GM21576 (cell line): ENCODE measurements at regions not wholly inside any gene's neighbourhood (a gene's known extent, or its start where the extent isn't known, plus 50 kb on each side); places are given as distances from the start of the nearest gene placed in this dataset.

Source experiments
- ATAC-seq: cut with Tn5 transposase; IDR thresholded peaks from one replicate; pipeline ENCODE4 v1.9.1; 2021; ENCODE audit warnings: mild to moderate bottlenecking, moderate library complexity; ENCODE audit not compliant: unreplicated experiment

DNA sequence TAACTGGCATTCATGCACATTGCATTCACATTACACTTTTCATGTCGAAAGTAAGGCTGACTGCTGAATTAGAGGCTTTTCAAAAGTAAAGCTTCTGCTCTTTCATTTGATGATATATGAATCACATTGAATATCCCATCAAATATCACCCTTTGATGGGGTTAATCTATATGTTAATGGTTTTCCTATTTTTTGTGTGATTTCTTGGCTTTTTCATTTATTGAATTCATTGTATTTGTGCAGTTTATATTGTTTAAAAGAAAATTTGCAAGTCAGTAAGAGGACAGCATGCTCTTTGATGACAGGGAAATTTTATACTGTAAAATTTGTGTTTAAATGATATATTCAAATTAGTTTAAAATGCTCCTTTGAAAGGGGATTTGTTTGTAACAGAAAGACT lies 344.1 kb downstream of the PCDH10 start:
- no peak for ATAC-seq

DNA sequence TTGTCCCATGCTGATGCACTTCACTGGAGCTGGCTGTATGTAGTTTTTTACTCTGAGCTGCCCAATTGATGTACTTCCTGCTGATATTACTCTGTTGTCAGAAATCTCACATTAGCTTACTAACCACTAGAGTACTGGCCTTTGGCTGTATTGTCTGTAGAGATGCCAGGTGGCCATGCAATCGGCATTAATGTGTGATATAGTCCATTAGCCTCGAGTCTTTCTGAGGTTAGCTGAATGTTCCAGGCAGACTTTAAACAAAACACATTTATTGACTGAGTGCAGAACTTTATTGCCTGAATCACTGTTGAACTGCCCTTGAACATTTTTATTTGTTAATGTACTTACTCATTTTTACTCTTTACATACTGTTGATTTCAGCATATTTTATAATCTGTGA lies 335.2 kb downstream of the PCDH10 start:
- ATAC-seq = no peak

DNA sequence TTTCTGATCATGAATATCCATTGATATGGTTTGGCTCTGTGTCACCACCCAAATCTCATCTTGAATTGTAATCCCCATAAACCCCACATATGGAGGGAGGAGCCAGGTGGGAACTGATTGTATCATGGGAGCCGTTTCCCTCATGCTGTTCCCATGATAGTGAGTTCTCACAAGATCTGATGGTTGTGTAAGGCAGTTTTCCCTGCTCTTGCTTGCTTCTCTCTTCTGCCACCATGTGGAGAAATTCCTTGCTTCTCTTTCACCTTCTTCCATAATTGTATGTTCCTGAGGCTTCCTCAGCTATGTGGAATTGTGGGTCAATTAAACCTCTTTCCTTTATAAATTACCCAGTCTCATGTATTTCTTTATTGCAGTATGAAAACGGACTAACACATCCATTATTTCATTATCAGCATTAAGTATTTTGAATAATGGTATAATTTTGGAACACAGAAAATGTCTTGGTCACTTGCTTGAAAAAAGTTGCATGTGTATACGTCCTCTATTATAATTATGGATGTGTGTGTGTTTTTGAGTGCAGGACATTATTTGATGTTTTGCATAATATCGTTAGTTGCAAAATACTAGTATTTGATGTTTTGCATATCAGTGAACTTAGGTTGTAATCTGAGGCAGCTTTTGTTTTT lies 334.6 kb downstream of the PCDH10 start:
- ATAC-seq = no peak

DNA sequence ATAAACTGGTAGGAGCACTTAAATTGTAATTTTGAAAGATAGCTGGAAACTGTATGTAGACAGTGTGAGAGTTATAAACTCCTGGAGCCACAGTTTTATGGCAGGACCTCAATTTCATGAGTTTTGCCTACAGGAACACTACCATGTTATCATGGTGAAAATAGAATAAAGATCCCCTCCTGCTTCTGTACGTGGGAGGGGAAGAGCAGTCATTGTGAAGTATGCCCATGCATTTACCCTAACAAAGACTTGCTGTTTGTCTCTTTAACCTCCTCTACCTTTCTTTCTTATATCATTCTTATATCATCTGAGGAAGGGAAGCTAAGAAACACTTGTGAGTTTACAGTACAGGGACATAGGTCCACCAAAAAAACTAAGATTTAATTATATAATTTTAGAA lies 327.0 kb downstream of the PCDH10 start:
- no peak for ATAC-seq

- ATAC-seq = no peak
Observed at GRCh38 chr4:133474501-133474900, 325.4 kb downstream of the PCDH10 start.

DNA sequence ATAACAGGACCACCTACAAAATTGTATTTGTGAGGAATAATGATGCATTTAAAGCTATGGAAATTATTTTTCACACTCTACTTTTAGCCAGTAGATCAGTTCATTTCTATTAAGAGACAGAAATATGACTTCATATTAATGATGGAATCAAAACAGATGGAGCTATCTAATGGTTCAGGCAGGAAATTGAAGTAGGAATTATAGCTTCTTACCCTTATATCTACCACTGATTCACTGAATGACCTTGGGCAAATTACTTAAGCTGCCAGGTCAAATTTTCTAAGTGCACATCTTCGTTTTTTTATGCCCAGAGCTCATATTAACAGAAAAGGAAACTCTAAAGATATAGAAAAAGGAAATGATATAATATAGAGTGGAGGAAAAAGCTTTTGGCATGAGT lies 323.1 kb downstream of the PCDH10 start:
- ATAC-seq = no peak

DNA sequence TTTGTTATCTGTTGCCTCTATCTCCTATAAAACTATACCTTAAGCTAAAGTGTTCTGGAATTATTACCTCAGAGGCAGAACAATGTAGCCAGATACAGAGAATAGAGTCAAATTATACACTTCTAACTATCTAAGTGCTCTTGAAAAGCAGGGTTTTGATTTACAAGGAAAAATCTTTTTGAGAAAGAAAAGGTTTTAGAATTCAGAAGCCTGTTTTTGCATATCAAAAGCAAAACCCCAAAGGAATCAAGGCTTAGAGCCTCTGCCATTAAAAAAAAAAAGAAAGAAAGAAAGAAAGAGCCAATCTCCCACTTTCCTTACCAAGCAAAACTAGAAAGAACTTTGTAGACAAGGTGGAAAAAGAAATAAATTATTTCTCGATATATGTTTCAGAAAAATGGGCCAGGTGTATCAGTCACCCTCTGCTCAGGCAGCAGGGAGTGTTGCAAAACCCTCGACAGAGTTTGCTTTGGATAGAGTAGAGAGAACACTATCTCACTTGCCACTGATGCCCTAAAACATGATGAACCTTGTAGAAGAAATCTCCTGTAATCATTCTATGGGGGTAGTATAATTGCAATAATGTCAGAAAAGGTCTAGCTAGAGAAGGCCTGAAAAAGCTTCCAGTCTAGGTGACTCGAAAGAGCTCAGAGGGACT lies 318.3 kb downstream of the PCDH10 start:
- ATAC-seq = no peak

- no peak for ATAC-seq
Observed at GRCh38 chr4:133465022-133465421, 315.9 kb downstream of the PCDH10 start.

- ATAC-seq = no peak
Observed at GRCh38 chr4:133464311-133464710, 315.2 kb downstream of the PCDH10 start.

DNA sequence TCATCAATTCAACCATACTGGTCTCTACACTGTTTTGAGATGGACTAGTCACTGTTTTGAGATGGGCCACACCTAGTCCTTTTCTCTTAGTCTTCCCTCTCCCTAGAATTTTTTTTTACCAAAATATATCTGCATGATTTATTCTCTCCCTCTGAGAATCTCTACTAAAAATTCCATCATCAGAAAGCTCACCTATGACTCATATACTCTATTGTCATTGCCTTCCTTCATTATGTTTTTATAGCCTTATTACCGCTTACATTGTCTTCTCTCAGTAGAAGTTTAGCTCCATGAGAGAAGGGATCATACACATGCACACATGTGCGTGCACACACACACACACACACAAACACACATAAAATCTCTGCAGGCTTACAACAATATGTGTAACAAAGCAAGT lies 303.6 kb downstream of the PCDH10 start:
- no peak for ATAC-seq

DNA sequence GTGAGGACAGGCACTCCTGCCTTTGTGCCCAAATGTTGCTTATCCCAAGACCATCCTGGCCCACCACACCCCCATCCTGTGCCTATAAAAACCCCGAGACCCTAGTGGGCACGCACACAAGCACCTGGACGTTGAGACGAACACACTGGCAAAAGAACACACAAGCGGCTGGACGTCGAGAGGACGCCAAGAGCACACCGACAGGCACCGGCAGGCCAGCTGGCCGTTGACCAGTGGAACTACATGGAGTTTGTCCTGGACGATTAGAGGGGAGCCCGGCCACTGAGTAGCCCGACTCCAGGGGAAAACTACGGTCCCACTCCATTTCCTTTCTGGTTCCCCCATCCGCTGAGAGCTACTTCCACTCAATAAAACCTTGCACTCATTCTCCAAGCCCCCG lies 301.7 kb downstream of the PCDH10 start:
- ATAC-seq = no peak

DNA sequence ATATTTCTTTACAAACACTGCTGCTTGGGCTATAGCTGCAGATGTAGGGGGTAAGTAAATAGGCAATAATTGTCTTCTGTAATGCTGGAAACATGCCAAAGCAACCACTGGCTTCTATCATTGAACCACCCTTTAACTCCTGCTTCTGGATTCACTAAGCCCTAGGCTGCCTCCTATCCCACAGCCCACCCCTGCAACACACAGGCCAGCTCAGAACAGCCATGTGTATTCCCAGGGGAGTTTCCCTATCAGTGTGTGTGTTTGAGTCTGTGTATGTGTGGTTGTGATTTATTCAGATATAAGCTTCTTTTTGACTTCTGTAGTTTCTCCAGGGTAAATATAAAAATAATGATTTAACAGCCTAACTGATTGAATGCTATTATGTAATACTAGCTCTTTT lies 291.3 kb downstream of the PCDH10 start:
- ATAC-seq = no peak

DNA sequence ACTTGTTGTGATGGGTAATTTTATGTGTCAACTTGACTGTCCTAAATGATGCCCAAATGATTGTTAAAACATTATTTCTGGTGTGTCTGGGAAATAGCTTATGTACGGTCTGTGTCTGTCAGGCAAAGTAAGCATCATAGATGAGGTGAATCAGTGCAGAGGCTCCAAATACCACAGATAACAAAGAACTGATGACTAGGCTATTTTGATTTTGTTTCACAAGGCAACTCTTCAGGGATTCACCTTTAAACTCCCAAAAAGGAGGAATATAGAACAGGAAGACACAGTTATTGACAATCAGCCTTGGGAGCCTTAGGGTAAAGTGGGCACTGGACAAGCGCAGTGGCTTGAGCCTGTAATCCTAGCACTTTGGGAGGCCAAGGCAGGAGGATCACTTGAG lies 290.7 kb downstream of the PCDH10 start:
- no peak for ATAC-seq

GRCh38 chr4:133424605-133425004 lies 275.5 kb downstream of the PCDH10 start:
- ATAC-seq = no peak

- no peak for ATAC-seq
Observed at GRCh38 chr4:133403913-133404312, 254.8 kb downstream of the PCDH10 start.

DNA sequence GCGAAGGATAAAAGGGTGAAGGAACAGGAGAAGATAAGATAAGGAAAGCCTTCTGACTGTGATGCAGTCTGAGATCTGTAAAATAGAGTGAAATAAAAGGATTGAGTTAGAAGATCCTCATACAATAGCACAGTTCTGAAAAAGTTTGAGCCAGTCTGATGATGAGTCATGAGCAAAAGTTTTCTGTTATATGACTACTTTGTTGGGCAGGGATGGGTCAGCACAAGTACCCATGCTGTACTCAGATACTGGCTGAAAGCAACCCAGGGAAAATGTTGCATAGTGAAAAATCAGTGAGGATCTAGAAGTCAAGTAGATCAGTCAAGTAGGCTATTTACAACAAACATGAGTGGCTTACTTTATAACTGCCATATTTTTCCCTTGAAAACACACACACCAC lies 253.5 kb downstream of the PCDH10 start:
- no peak for ATAC-seq

DNA sequence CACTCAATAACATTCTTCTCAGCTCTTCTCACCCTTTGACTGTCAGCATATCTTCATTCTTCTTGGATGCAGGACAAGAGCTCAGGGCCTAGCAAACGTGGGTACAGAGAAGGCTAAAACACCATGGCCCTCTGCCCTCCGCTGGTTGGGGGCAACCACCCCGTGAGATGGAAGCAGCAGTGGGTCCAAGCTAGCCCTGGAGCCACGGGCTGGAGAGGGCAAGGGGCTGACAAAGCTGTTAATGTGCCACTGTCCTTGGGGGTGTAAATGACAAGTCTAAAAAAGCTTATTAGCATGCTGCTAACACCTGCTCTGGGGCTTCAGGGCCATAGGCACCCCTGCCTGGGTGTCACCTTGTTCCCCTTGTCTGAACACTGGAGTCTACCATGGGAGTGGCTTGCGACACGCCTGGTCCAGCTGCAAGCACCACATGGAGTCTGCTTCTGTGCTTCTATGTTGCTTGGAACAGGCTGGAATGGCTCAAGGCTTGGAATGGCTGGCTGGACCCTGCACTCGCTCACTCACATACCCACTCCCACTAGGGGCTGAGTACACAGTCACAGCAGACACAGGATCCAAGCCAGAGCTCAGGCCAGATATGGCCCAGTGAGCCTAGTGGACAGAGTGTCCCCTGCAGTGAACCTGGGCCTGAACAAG lies 246.0 kb downstream of the PCDH10 start:
- ATAC-seq = no peak

DNA sequence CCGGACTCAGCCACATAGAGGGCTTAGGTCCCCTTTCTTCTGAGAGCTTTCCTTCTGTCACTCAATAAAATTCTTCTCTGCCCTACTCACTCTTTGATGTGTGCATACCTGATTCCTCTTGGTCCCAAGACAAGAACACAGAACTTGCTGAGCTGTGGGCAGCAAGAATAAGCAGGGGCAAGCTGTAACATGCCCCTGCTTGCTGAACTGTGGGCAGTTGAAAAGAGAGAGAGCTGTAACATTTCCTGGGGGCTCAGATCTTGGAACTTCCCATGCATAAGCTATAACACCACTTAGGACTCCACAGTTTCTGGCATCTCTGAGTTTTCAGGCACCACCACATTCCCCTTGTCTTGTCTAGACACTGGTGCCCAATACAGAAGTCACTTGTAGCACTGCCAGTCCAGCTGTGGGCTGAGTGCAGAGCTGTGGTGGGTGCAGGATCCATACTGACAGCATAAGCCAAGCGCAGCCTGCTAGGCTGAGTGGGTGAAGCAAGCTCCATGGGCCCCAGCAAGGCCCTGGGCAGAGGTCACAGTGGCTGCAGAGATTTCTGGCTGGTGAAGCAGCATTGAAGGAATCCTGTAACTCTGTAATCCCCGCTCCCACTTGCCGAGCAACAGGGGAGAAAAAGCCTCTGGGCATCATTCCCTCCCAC lies 241.2 kb downstream of the PCDH10 start:
- no peak for ATAC-seq

- ATAC-seq = no peak
Observed at GRCh38 chr4:133389029-133389428, 239.9 kb downstream of the PCDH10 start.

- ATAC-seq = no peak
Observed at GRCh38 chr4:133385161-133385954, 236.3 kb downstream of the PCDH10 start.
